Stimulated activated naive CD8-positive, alpha-beta T cell treated with anti-CD3 and anti-CD28 coated beads, Interleukin-15, amount 100 ng/mL, for 72 hours (primary cell): ENCODE measurements at regions not wholly inside any gene's neighbourhood (a gene's known extent, or its start where the extent isn't known, plus 50 kb on each side); places are given as distances from the start of the nearest gene placed in this dataset.

Source experiments
- ATAC-seq: fragments of 150-1000 bp; cut with Tn5 transposase; 2 replicates; pipeline ENCODE4 v1.10.0; 2021; ENCODE audit warnings: mild to moderate bottlenecking, moderate library complexity
- DNase-seq, 2 donors: peaks; one replicate each; pipeline ENCODE4 v3.0.0; 2021 to 2022
- H3K27ac Mint-ChIP-seq, 2 donors: one replicate each; pipeline ENCODE4 v1.8.0; 2022; ENCODE audit warnings: mild to moderate bottlenecking in 2 of 2, mixed read lengths in 2 of 2, moderate library complexity in 2 of 2
- H3K27me3 Mint-ChIP-seq: one replicate; pipeline ENCODE4 v1.8.0; 2022; ENCODE audit warnings: mixed read lengths
- H3K4me1 Mint-ChIP-seq: one replicate; pipeline ENCODE4 v1.8.0; 2022; ENCODE audit warnings: mild to moderate bottlenecking, mixed read lengths
- H3K4me3 Mint-ChIP-seq, 2 donors: one replicate each; pipeline ENCODE4 v1.8.0; 2022; ENCODE audit warnings: mild to moderate bottlenecking in 2 of 2, mixed read lengths in 2 of 2, moderate library complexity in 1 of 2
- H3K9me3 Mint-ChIP-seq, 2 donors: one replicate each; pipeline ENCODE4 v1.8.0; 2022; ENCODE audit warnings: mixed read lengths in 2 of 2

GRCh38 chr11:70616938-70617654 is 218.8 kb downstream of the CTTN start:
- H3K4me3 Mint-ChIP-seq = no peak overlapping the region
- DNase-seq = no peak
- no peaks in the 10 kb centered on the region for H3K4me1 Mint-ChIP-seq
- no peak for ATAC-seq
- H3K9me3 Mint-ChIP-seq = peaks cover 0 to 8% of the 10 kb centered on the region in 2 donors
- peaks cover 7% of the 10 kb centered on the region for H3K27me3 Mint-ChIP-seq
- no peak overlapping the region for H3K27ac Mint-ChIP-seq

DNA sequence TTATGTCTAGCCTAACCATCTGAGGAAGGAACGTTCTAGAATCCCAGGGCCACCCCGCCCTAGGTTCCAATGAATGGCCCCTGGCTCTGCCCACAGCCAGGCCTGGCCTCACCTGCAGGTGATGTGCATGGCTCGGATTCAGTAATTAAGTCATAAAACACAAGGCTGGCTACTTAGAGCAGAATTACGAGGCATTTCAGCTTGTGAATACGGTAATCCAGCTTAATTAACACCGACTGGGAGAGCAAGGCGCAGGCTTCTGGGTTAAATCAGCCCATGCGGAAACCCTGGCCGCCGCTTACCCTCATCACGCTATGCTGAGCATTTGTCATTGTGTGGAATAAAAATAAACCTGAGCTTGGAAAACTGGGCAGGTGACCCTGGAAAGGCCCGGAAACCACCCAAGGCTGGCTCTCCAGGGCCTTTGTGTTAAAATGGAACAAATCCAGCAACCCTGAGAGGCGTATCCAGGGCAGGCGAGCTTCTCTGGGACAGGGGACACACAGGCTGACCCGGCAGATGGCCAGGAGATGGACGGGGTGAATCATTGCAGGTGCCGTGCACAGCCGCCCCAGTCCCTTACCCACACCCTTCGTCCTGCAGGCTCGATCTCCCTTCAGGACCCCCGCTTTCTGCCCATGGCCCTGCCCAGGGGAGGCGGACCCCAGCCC is 220.2 kb downstream of the CTTN start:
- H3K27ac Mint-ChIP-seq = no peak overlapping the region
- no peak overlapping the region for H3K4me3 Mint-ChIP-seq
- peaks cover 9% of the 10 kb centered on the region for H3K27me3 Mint-ChIP-seq
- H3K4me1 Mint-ChIP-seq = no peaks in the 10 kb centered on the region
- H3K9me3 Mint-ChIP-seq = peaks cover 0 to 8% of the 10 kb centered on the region in 2 donors
- DNase-seq = no peak
- no peak for ATAC-seq

- H3K4me1 Mint-ChIP-seq = no peaks in the 10 kb centered on the region
These were observed 221.3 kb downstream of the CTTN start for GRCh38 chr11:70619591-70619990.

GRCh38 chr11:70620510-70621184 is 222.3 kb downstream of the CTTN start:
- Mint-ChIP-seq H3K9me3 (no peaks in the 10 kb centered on the region), H3K4me3 (no peak overlapping the region), H3K27ac (no peak overlapping the region)

More at GRCh38 chr11:70619591-70619990, 221.3 kb downstream of the CTTN start:
- no peak for DNase-seq
- Mint-ChIP-seq H3K27me3 (peaks cover 9% of the 10 kb centered on the region), H3K9me3 (peaks cover 0 to 6% of the 10 kb centered on the region in 2 donors), H3K27ac (no peak overlapping the region), H3K4me3 (no peak overlapping the region)
- no peak for ATAC-seq

GRCh38 chr11:70621241-70621640 is 222.9 kb downstream of the CTTN start:
- H3K4me3 Mint-ChIP-seq = no peak overlapping the region
- no peak overlapping the region for H3K27ac Mint-ChIP-seq
- H3K4me1 Mint-ChIP-seq = no peaks in the 10 kb centered on the region
- peaks cover 9% of the 10 kb centered on the region for H3K27me3 Mint-ChIP-seq
- no peak for ATAC-seq
- no peaks in the 10 kb centered on the region for H3K9me3 Mint-ChIP-seq
- no peak for DNase-seq

More at GRCh38 chr11:70620510-70621184, 222.3 kb downstream of the CTTN start:
- ATAC-seq (no peak), DNase-seq (no peak)
- Mint-ChIP-seq H3K27me3 (peaks cover 9% of the 10 kb centered on the region), H3K4me1 (no peaks in the 10 kb centered on the region)

- DNase-seq = no peak
- Mint-ChIP-seq H3K27ac (no peak overlapping the region), H3K4me3 (no peak overlapping the region), H3K27me3 (peaks cover 9% of the 10 kb centered on the region), H3K4me1 (no peaks in the 10 kb centered on the region), H3K9me3 (no peaks in the 10 kb centered on the region)
- ATAC-seq = no peak
These were observed 223.8 kb downstream of the CTTN start for GRCh38 chr11:70622091-70622490.

DNA sequence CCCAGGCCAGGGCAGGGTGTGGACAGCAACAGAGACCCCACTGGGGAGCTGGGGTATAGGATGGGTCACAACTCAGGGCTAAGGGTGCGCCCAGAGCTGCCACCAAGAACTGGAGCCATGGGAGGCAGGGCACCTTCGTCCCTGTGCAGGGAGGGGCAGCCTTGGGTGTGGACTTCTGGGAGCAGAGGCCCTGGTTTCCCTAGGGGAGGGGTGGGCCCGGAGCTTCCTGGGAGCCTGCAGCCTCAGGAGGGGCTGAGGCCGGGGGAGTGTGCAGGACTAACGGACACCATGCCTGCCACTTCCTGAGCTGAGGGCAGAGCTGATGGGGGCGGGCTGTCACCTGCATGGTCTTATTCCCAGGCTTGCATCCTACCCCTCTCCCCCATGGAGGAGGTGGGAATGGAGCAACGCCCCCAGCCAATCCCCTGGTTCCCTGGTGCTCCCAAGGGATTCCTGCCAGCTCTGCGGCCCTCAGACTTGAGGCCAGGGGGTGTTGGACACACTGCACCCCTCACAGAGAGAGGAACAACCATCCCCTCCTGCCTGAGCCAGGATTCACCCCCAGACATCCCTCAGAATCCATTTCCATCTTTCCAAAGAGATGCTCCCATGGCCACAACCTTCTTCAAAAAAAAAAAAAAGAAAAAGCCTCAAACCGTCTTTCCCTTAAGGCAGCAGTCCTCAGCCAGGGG is 225.7 kb downstream of the CTTN start:
- Mint-ChIP-seq H3K9me3 (no peaks in the 10 kb centered on the region), H3K27me3 (peaks cover 16% of the 10 kb centered on the region), H3K4me1 (peaks cover 5% of the 10 kb centered on the region), H3K4me3 (no peak overlapping the region), H3K27ac (no peak overlapping the region)
- ATAC-seq (no peak), DNase-seq (no peak)

GRCh38 chr11:70624598-70624993 is 226.3 kb downstream of the CTTN start:
- DNase-seq (no peak), ATAC-seq (no peak)
- Mint-ChIP-seq H3K9me3 (no peaks in the 10 kb centered on the region), H3K4me1 (peaks cover 5% of the 10 kb centered on the region), H3K27me3 (peaks cover 21% of the 10 kb centered on the region), H3K4me3 (no peak overlapping the region), H3K27ac (no peak overlapping the region)

GRCh38 chr11:70625051-70625450 is 226.7 kb downstream of the CTTN start:
- peaks cover 21% of the 10 kb centered on the region for H3K27me3 Mint-ChIP-seq
- DNase-seq = no peak
- no peaks in the 10 kb centered on the region for H3K9me3 Mint-ChIP-seq

GRCh38 chr11:70625582-70626518 is 227.5 kb downstream of the CTTN start:
- no peak overlapping the region for H3K4me3 Mint-ChIP-seq
- H3K9me3 Mint-ChIP-seq = no peaks in the 10 kb centered on the region
- peaks cover 21% of the 10 kb centered on the region for H3K27me3 Mint-ChIP-seq
- peaks cover 5% of the 10 kb centered on the region for H3K4me1 Mint-ChIP-seq
- ATAC-seq (no peak), DNase-seq (no peak)
- peak overlapping the region in 1 of 2 donors; percentile 34 for H3K27ac Mint-ChIP-seq

More at GRCh38 chr11:70625051-70625450, 226.7 kb downstream of the CTTN start:
- H3K4me3 Mint-ChIP-seq = no peak overlapping the region
- H3K4me1 Mint-ChIP-seq = peaks cover 5% of the 10 kb centered on the region
- no peak overlapping the region for H3K27ac Mint-ChIP-seq
- no peak for ATAC-seq

- peaks cover 21% of the 10 kb centered on the region for H3K27me3 Mint-ChIP-seq
- no peak overlapping the region for H3K27ac Mint-ChIP-seq
- no peaks in the 10 kb centered on the region for H3K9me3 Mint-ChIP-seq
- peaks cover 5% of the 10 kb centered on the region for H3K4me1 Mint-ChIP-seq
- ATAC-seq (no peak), DNase-seq (no peak)
- H3K4me3 Mint-ChIP-seq = no peak overlapping the region
These were observed 228.9 kb downstream of the CTTN start for GRCh38 chr11:70627219-70627618.

- Mint-ChIP-seq H3K4me3 (no peak overlapping the region), H3K27ac (no peak overlapping the region), H3K27me3 (peaks cover 14% of the 10 kb centered on the region), H3K4me1 (peaks cover 5% of the 10 kb centered on the region), H3K9me3 (no peaks in the 10 kb centered on the region)
- ATAC-seq = no peak
- no peak for DNase-seq
These were observed 230.0 kb downstream of the CTTN start for GRCh38 chr11:70628176-70628854.

GRCh38 chr11:70628855-70629844 is 230.8 kb downstream of the CTTN start:
- Mint-ChIP-seq H3K9me3 (no peaks in the 10 kb centered on the region), H3K27me3 (peaks cover 12% of the 10 kb centered on the region), H3K27ac (peak overlapping the region in 1 of 2 donors; percentile 36), H3K4me3 (no peak overlapping the region), H3K4me1 (peaks cover 5% of the 10 kb centered on the region)
- DNase-seq (no peak), ATAC-seq (no peak)
